Esophagus squamous epithelium (tissue), 5 donors: ENCODE measurements at regions not wholly inside any gene's neighbourhood (a gene's known extent, or its start where the extent isn't known, plus 50 kb on each side); places are given as distances from the start of the nearest gene placed in this dataset.

Source experiments
- DNase-seq: peaks from one replicate; lab custom pipeline; 2025; lab: John Stamatoyannopoulos, UW
- H3K27ac ChIP-seq, 4 donors: fragments of 200-600 bp; sonication (generic); one replicate each; pipeline ENCODE4 v1.5.1; 2016 to 2019; ENCODE audit warnings: mild to moderate bottlenecking in 1 of 4
- H3K27me3 ChIP-seq, 4 donors: fragments of 200-600 bp; sonication (generic); 1 replicate in 3 of 4; 2 replicates in 1 of 4; pipeline versions ENCODE4 v1.5.1 to v1.6.0; 2017 to 2021; ENCODE audit warnings: antibody characterized with exemption in 1 of 4
- H3K36me3 ChIP-seq, 3 donors: fragments of 200-600 bp; sonication (generic); one replicate each; pipeline ENCODE4 v1.5.1; 2016 to 2019
- H3K4me1 ChIP-seq, 3 donors: fragments of 200-600 bp; sonication (generic); one replicate each; pipeline ENCODE4 v1.5.1; 2017 to 2019
- H3K4me3 ChIP-seq, 4 donors: fragments of 200-600 bp; sonication (generic); 1 replicate in 3 of 4; 2 replicates in 1 of 4; pipeline ENCODE4 v1.5.1; 2016 to 2019; ENCODE audit warnings: mild to moderate bottlenecking in 2 of 4, moderate library complexity in 1 of 4
- H3K9me3 ChIP-seq, 3 donors: fragments of 200-600 bp; sonication (generic); one replicate each; pipeline ENCODE4 v1.5.1; 2016 to 2019
- CTCF ChIP-seq, 6 experiments: fragments of 450-650 bp in 4 of 6; fragments of 200-600 bp in 2 of 6; sonication (generic) in 2 of 6; IDR thresholded peaks; one replicate each; pipeline ENCODE4 v1.5.1; 2016 to 2019; ENCODE audit warnings: antibody characterized with exemption in 6 of 6, mild to moderate bottlenecking in 4 of 6, moderate library complexity in 4 of 6
- POLR2A ChIP-seq, 4 donors: fragments of 450-650 bp; IDR thresholded peaks; one replicate each; pipeline ENCODE4 v1.6.1; 2017; ENCODE audit warnings: antibody characterized with exemption in 4 of 4, mild to moderate bottlenecking in 4 of 4, moderate library complexity in 3 of 4
- WGBS, 2 donors: methylation state at CpG; one replicate each; pipeline ENCODE4 v1.1.5; 2018; 5-methylcytosine and 5-hydroxymethylcytosine counted together
- intact Hi-C: fragments of 100-400 bp; cut with DNase I; formaldehyde crosslinking; loops from one replicate; pipeline ENCODE4 v1.15.0; 2022
- donor health status: DM: yes; HTN: yes; CAD: no.

GRCh38 chr17:45719335-45720071, 64.6 kb upstream of the CRHR1 start:
- H3K9me3 ChIP-seq, result peaks cover 0 to 5% (median 2%) of the 10 kb centered on the region in 3 donors
- H3K27ac ChIP-seq, result no peak overlapping the region
- peak in 1 of 6 experiments; percentile 39 for TF ChIP-seq CTCF (IDR thresholded peaks at IDR 0.05)
- TF ChIP-seq POLR2A (IDR thresholded peaks at IDR 0.05), result no peak
- peaks cover 0 to 74% (median 0%) of the 10 kb centered on the region in 4 donors for H3K27me3 ChIP-seq
- DNase-seq, result no peak
- no peak overlapping the region for H3K4me3 ChIP-seq
- whole genome bisulfite sequencing, 2 donors, result 45 to 48% methylated on average over 3 of the region's 3 CpGs
- H3K36me3 ChIP-seq, result no peaks in the 10 kb centered on the region
- intact Hi-C loops, result no loop called here
- no peaks in the 10 kb centered on the region for H3K4me1 ChIP-seq

GRCh38 chr17:45720386-45720785, 63.7 kb upstream of the CRHR1 start:
- WGBS, 2 donors, result 58 to 79% methylated on average over 6 to 8 of the region's 11 CpGs
- intact Hi-C loops, result no loop called here
- H3K4me3 ChIP-seq, result no peak overlapping the region
- no peak for DNase-seq
- H3K4me1 ChIP-seq, result no peaks in the 10 kb centered on the region
- no peaks in the 10 kb centered on the region for H3K36me3 ChIP-seq
- TF ChIP-seq CTCF (IDR thresholded peaks at IDR 0.05) (no peak), POLR2A (IDR thresholded peaks at IDR 0.05) (no peak)
- H3K9me3 ChIP-seq, result peaks cover 0 to 6% (median 5%) of the 10 kb centered on the region in 3 donors
- no peak overlapping the region for H3K27ac ChIP-seq
- peaks cover 0 to 78% (median 0%) of the 10 kb centered on the region in 4 donors for H3K27me3 ChIP-seq

GRCh38 chr17:45722161-45722560, 62.0 kb upstream of the CRHR1 start:
- DNase-seq, result no peak
- no peak overlapping the region for H3K27ac ChIP-seq
- peaks cover 0 to 78% (median 0%) of the 10 kb centered on the region in 4 donors for H3K27me3 ChIP-seq
- 14 to 22% methylated on average over 3 to 6 of the region's 7 CpGs for WGBS, 2 donors
- H3K9me3 ChIP-seq, result peaks cover 0 to 6% (median 5%) of the 10 kb centered on the region in 3 donors
- intact Hi-C loops, result no loop called here
- H3K4me1 ChIP-seq, result no peaks in the 10 kb centered on the region
- no peak overlapping the region for H3K4me3 ChIP-seq
- H3K36me3 ChIP-seq, result no peaks in the 10 kb centered on the region
- TF ChIP-seq POLR2A (IDR thresholded peaks at IDR 0.05) (no peak), CTCF (IDR thresholded peaks at IDR 0.05) (no peak)

GRCh38 chr17:45729294-45729907, 54.7 kb upstream of the CRHR1 start:
- peaks cover 0 to 27% (median 17%) of the 10 kb centered on the region in 3 donors for H3K9me3 ChIP-seq
- TF ChIP-seq POLR2A (IDR thresholded peaks at IDR 0.05) (no peak), CTCF (IDR thresholded peaks at IDR 0.05) (no peak)
- H3K4me1 ChIP-seq, result no peaks in the 10 kb centered on the region
- no peaks in the 10 kb centered on the region for H3K36me3 ChIP-seq
- no peak overlapping the region for H3K4me3 ChIP-seq
- intact Hi-C loops, result no loop called here
- DNase-seq, result no peak
- H3K27ac ChIP-seq, result no peak overlapping the region
- H3K27me3 ChIP-seq, result peaks cover 0 to 82% (median 0%) of the 10 kb centered on the region in 4 donors
- 36 to 64% methylated on average over 3 to 5 of the region's 5 CpGs for WGBS, 2 donors

- intact Hi-C loops, result no loop called here
- Histone ChIP-seq H3K27ac (no peak overlapping the region), H3K36me3 (no peaks in the 10 kb centered on the region), H3K4me1 (no peaks in the 10 kb centered on the region), H3K9me3 (peaks cover 0 to 22% (median 17%) of the 10 kb centered on the region in 3 donors), H3K27me3 (peaks cover 0 to 74% (median 0%) of the 10 kb centered on the region in 4 donors), H3K4me3 (no peak overlapping the region)
- 71 to 75% methylated on average over 2 of the region's 2 CpGs for WGBS, 2 donors
- DNase-seq, result no peak
- TF ChIP-seq CTCF (IDR thresholded peaks at IDR 0.05), result no peak
- TF ChIP-seq POLR2A (IDR thresholded peaks at IDR 0.05), result no peak
Observed at GRCh38 chr17:45730192-45730591, 53.9 kb upstream of the CRHR1 start.
